ENCODE measurements at regions not wholly inside any gene's neighbourhood (a gene's known extent, or its start where the extent isn't known, plus 50 kb on each side); places are given as distances from the start of the nearest gene placed in this dataset.

- no peaks in the 10 kb centered on the region for H3K4me1 ChIP-seq (ENCODE audit: low read depth)
- TF ChIP-seq, protein P1, sequence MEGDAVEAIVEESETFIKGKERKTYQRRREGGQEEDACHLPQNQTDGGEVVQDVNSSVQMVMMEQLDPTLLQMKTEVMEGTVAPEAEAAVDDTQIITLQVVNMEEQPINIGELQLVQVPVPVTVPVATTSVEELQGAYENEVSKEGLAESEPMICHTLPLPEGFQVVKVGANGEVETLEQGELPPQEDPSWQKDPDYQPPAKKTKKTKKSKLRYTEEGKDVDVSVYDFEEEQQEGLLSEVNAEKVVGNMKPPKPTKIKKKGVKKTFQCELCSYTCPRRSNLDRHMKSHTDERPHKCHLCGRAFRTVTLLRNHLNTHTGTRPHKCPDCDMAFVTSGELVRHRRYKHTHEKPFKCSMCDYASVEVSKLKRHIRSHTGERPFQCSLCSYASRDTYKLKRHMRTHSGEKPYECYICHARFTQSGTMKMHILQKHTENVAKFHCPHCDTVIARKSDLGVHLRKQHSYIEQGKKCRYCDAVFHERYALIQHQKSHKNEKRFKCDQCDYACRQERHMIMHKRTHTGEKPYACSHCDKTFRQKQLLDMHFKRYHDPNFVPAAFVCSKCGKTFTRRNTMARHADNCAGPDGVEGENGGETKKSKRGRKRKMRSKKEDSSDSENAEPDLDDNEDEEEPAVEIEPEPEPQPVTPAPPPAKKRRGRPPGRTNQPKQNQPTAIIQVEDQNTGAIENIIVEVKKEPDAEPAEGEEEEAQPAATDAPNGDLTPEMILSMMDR (IDR thresholded peaks at IDR 0.05): no peak
- H3K36me3 ChIP-seq (ENCODE audit: low read depth): no peaks in the 10 kb centered on the region
- intact Hi-C loops (cut with DNase I, micrococcal nuclease): no loop called here
- H3K4me3 ChIP-seq: no peak overlapping the region
- ATAC-seq (no peak), DNase-seq (no peak)
- H3K9me3 ChIP-seq: peaks cover 72% of the 10 kb centered on the region
Observed at GRCh38 chr13:86660090-86660489, 860.9 kb upstream of the SLITRK6 start.

GRCh38 chr13:86665842-86666241 lies 866.6 kb upstream of the SLITRK6 start:
- H3K4me3 ChIP-seq: no peak overlapping the region
- no peak for ATAC-seq
- intact Hi-C loops (cut with DNase I, micrococcal nuclease): no loop called here
- DNase-seq: no peak
- TF ChIP-seq, protein P1 (IDR thresholded peaks at IDR 0.05): no peak
- H3K9me3 ChIP-seq: peaks cover 46% of the 10 kb centered on the region
- no peaks in the 10 kb centered on the region for H3K36me3 ChIP-seq (ENCODE audit: low read depth)
- no peaks in the 10 kb centered on the region for H3K4me1 ChIP-seq (ENCODE audit: low read depth)

- no peak overlapping the region for H3K4me3 ChIP-seq
- peaks cover 39% of the 10 kb centered on the region for H3K9me3 ChIP-seq
- DNase-seq: no peak
- no peaks in the 10 kb centered on the region for H3K4me1 ChIP-seq (ENCODE audit: low read depth)
- ATAC-seq: no peak
- intact Hi-C loops (cut with DNase I, micrococcal nuclease): no loop called here
- no peaks in the 10 kb centered on the region for H3K36me3 ChIP-seq (ENCODE audit: low read depth)
- TF ChIP-seq, protein P1 (IDR thresholded peaks at IDR 0.05): no peak
Observed at GRCh38 chr13:86673931-86674431, 874.8 kb upstream of the SLITRK6 start.

DNA sequence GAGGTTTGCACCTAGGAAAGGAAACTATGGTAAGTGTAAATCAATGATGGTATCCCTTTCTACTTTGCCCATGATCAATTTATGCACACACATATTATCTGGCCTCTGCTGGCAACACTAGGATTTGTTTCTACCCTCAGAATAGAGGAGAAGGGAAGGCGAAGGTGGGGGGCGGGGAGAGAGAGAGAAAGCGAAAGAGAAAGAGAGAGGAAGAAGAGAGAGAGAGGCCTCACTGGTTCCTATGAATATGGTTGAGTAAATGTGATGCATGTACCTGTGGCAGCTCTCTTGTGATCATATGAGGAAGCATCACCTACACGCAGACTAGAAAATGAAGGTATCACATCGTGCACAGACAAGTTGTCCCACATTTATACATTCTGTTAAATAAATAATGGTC lies 882.0 kb upstream of the SLITRK6 start:
- intact Hi-C loops (cut with DNase I, micrococcal nuclease): no loop called here
- TF ChIP-seq, protein P1 (IDR thresholded peaks at IDR 0.05): no peak
- no peak for DNase-seq

DNA sequence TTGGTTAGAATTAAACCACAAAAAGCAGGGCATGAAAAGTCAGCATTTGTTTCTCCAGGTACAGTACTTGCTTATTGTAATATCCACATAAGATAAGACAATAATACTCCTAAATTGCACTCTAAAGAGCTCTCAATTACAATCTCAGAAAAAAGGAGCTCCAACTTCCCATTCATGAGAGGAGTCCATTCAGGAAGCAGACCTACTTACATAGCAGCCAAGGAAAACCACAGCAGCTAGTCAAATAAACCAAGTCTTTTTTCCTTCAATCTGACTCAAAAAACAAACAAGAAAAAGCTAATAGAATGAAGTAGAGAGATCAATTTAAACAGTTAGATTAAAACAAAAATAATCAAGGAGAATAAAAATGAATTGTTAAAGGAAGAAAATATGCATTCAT lies 885.2 kb upstream of the SLITRK6 start:
- intact Hi-C loops (cut with DNase I, micrococcal nuclease): no loop called here
- TF ChIP-seq, protein P1 (IDR thresholded peaks at IDR 0.05): no peak
- H3K9me3 ChIP-seq: peaks cover 8% of the 10 kb centered on the region
- no peak overlapping the region for H3K4me3 ChIP-seq
- DNase-seq (no peak), ATAC-seq (no peak)
- no peaks in the 10 kb centered on the region for H3K4me1 ChIP-seq (ENCODE audit: low read depth)
- H3K36me3 ChIP-seq (ENCODE audit: low read depth): no peaks in the 10 kb centered on the region

More for the DNA sequence above, 882.0 kb upstream of the SLITRK6 start:
- Histone ChIP-seq H3K36me3 (ENCODE audit: low read depth) (no peaks in the 10 kb centered on the region), H3K9me3 (peaks cover 26% of the 10 kb centered on the region), H3K4me3 (no peak overlapping the region), H3K4me1 (ENCODE audit: low read depth) (no peaks in the 10 kb centered on the region)
- no peak for ATAC-seq

DNA sequence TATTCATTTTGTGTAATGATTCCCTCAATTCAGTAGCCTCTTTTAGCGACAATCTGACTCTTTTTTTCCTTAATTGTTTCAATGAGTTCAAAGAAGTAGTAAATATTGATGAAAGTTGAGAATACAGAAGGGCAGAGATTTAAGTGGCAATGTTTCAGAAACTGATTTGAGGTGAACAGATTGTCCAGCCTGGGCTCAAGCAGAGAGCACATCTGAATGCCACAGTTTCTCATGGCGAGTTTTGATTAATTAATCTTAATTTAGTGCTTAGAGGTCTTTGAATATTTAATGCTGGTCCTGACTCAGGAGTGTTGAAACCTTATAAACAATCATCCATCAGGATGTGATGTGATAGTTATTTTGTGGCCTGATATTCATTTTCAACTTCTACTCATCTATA lies 890.7 kb upstream of the SLITRK6 start:
- TF ChIP-seq, protein P1 (IDR thresholded peaks at IDR 0.05): no peak
- Histone ChIP-seq H3K9me3 (peaks cover 6% of the 10 kb centered on the region), H3K4me1 (ENCODE audit: low read depth) (no peaks in the 10 kb centered on the region), H3K4me3 (no peak overlapping the region), H3K36me3 (ENCODE audit: low read depth) (no peaks in the 10 kb centered on the region)
- ATAC-seq (no peak), DNase-seq (no peak)
- intact Hi-C loops (cut with DNase I, micrococcal nuclease): no loop called here

Measured in mucosa of descending colon (tissue), 3 donors.